ENCODE measurements at regions not wholly inside any gene's neighbourhood (a gene's known extent, or its start where the extent isn't known, plus 50 kb on each side); places are given as distances from the start of the nearest gene placed in this dataset.

DNA sequence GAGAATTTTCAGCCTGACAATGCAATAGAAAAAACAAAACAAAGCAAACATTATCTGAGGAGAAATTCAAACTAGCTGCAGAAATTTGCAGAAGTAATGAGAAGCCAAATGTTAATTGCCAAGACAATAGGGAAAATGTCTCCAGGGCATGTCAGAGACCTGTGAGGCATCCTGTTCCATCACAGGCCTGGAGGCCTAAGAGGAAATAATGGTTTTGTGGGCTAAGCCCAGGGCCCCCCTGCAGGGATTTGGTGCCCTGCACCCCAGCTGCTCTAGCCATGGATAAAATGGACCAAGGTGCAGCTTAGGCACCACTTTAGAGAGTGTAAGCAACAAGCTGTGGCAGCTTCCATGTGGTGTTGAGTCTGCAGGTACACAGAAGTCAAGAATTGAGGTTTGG, 401.2 kb upstream of the NECTIN3 start:
- H3K27ac ChIP-seq (ENCODE audit: insufficient read length, low read depth, low read length): no peak overlapping the region
- H4K8ac ChIP-seq (replicated peaks; ENCODE audit: insufficient read length, low read depth, low read length): no peak overlapping the region
- H3K9ac ChIP-seq (ENCODE audit: extremely low read depth, insufficient read length, low read length): no peak overlapping the region
- TF ChIP-seq, protein P1, sequence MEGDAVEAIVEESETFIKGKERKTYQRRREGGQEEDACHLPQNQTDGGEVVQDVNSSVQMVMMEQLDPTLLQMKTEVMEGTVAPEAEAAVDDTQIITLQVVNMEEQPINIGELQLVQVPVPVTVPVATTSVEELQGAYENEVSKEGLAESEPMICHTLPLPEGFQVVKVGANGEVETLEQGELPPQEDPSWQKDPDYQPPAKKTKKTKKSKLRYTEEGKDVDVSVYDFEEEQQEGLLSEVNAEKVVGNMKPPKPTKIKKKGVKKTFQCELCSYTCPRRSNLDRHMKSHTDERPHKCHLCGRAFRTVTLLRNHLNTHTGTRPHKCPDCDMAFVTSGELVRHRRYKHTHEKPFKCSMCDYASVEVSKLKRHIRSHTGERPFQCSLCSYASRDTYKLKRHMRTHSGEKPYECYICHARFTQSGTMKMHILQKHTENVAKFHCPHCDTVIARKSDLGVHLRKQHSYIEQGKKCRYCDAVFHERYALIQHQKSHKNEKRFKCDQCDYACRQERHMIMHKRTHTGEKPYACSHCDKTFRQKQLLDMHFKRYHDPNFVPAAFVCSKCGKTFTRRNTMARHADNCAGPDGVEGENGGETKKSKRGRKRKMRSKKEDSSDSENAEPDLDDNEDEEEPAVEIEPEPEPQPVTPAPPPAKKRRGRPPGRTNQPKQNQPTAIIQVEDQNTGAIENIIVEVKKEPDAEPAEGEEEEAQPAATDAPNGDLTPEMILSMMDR (conservative IDR thresholded peaks at IDR 0.05): no peak
- no peak overlapping the region for H2AFZ ChIP-seq (ENCODE audit: low read length)
- Mint-ChIP-seq H3K27ac (no peak overlapping the region), H3K36me3 (ENCODE audit: insufficient read depth in 1 of 3, low read depth in 3 of 3) (peaks cover 51 to 82% (median 68%) of the 10 kb centered on the region in 3 experiments), H3K4me3 (no peak overlapping the region), H3K4me1 (peaks cover 5 to 11% of the 10 kb centered on the region in 2 experiments), H3K9me3 (peaks cover 64 to 82% of the 10 kb centered on the region in 2 experiments), H3K27me3 (ENCODE audit: low read depth) (no peaks in the 10 kb centered on the region; the same call in 1 of the 2 replicates)
- no peaks in the 10 kb centered on the region for H3K27me3 ChIP-seq (ENCODE audit: insufficient read depth, low read length)
- H2BK12ac ChIP-seq (ENCODE audit: insufficient read length, low read depth, low read length): no peak overlapping the region
- H4K91ac ChIP-seq (ENCODE audit: insufficient read length, low read depth, low read length): no peak overlapping the region
- no peak overlapping the region for H3K56ac ChIP-seq (ENCODE audit: insufficient read length, low read depth, low read length)
- no peak overlapping the region for H3K4ac ChIP-seq (ENCODE audit: low read depth, low read length)
- H3K4me1 ChIP-seq (ENCODE audit: insufficient read depth, low read length): no peaks in the 10 kb centered on the region
- H3K79me1 ChIP-seq (ENCODE audit: insufficient read depth, low read depth, low read length, poor library complexity, severe bottlenecking): no peaks in the 10 kb centered on the region
- no peak overlapping the region for H3K18ac ChIP-seq (ENCODE audit: insufficient read length, low read depth, low read length)
- no peak overlapping the region for H3T11ph ChIP-seq (ENCODE audit: low read length)
- H2AK5ac ChIP-seq (ENCODE audit: insufficient read length, low read length): no peak overlapping the region
- no peak overlapping the region for H2BK20ac ChIP-seq (ENCODE audit: low read depth, low read length, poor library complexity, severe bottlenecking)
- no peak overlapping the region for H2BK120ac ChIP-seq (ENCODE audit: low read depth, low read length, poor library complexity, severe bottlenecking)
- H3K9me3 ChIP-seq (ENCODE audit: control insufficient read depth, low read depth, low read length): peaks cover 13% of the 10 kb centered on the region
- no peak overlapping the region for H3K23ac ChIP-seq (ENCODE audit: insufficient read length, low read depth, low read length)
- H4K20me1 ChIP-seq (ENCODE audit: control insufficient read depth, insufficient read depth, insufficient read length): no peaks in the 10 kb centered on the region
- DNase-seq: no peak
- H3K14ac ChIP-seq (ENCODE audit: insufficient read depth, low read length): no peak overlapping the region
- no peak overlapping the region for H3K4me2 ChIP-seq (ENCODE audit: insufficient read depth, insufficient read length, low read length)
- no peaks in the 10 kb centered on the region for H3K79me2 ChIP-seq (ENCODE audit: insufficient read depth, low read length)
- no peak overlapping the region for H2BK15ac ChIP-seq (ENCODE audit: low read depth, low read length)
- no peak overlapping the region for H4K5ac ChIP-seq (ENCODE audit: insufficient read length, low read depth, low read length)
- H2BK5ac ChIP-seq (ENCODE audit: insufficient read length, low read length): no peak overlapping the region
- no peaks in the 10 kb centered on the region for H3K23me2 ChIP-seq (ENCODE audit: insufficient read length, low read depth, low read length, poor library complexity, severe bottlenecking)

Measured in H9 (cell line).